Activated CD8-positive, alpha-beta memory T cell treated with anti-CD3 and anti-CD28 coated beads for 48 hours (primary cell): ENCODE measurements at regions not wholly inside any gene's neighbourhood (a gene's known extent, or its start where the extent isn't known, plus 50 kb on each side); places are given as distances from the start of the nearest gene placed in this dataset.
"Not testable (repeated sequence)": the region's sequence is repeated elsewhere in the genome, so short reads cannot be mapped to it uniquely, and the experiment has no call there.

Source experiments
- DNase-seq, 3 experiments: peaks; one replicate each; pipeline ENCODE4 v3.0.0-alpha.2; 2020; ENCODE audit warnings: low read depth in 2 of 3, low spot score in 2 of 3

DNA sequence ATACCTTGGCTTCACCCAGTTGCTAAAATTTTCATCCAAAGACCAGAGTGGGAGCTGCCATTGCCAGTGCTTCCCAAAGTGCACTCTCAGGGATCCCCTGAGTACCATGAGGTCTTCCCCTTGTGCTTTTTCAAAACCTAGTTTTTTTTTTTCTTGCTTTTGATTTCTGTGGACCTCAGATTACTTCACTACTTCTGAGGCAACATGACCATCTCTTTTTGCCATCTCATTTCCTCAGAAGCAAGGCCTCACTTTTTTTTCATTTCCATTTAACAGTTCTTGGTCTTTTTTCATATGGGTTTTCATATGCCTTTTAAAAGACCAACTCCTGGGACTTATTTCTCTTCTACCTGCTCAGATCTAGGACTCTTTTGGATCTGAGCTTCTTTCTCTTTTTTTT, 64.1 kb upstream of the MMS22L start:
- no peak for DNase-seq

DNA sequence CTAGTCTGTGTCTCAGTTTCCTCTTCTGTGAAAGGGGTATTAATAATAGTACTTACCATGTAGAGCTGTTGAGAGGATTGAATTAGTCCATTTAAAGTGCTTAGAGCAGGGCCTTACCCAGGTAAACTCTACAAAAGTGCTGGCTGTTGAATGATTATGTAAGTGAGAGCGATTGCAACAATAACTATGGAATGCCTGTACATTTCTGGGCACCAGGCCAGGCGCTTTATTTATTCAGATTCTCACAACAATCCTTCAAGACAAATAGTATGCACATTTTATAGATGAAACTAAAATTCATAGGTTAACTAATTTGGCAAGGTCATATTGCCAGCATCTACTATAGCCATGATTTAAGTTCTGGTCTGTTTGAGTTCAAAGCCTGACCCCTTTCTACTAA, 78.3 kb upstream of the MMS22L start:
- DNase-seq: no peak

DNA sequence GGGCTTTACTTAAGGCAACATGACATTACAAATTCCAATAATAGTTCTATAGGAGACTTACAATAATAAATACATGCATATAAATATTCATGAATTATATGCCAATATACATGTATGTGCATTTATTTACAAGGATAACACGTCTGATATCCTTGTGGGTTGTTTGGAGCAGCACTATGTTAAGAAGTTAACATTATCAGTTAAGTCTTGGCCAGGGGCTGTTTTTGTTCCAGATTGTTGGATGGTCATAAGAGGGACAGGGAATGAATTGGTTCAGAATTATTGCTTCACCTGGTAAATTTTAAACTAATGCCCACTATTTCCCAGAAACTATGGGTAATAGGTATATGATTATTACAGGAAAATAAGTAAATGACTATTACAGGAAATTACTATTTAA, 81.3 kb upstream of the MMS22L start:
- no peak for DNase-seq

DNA sequence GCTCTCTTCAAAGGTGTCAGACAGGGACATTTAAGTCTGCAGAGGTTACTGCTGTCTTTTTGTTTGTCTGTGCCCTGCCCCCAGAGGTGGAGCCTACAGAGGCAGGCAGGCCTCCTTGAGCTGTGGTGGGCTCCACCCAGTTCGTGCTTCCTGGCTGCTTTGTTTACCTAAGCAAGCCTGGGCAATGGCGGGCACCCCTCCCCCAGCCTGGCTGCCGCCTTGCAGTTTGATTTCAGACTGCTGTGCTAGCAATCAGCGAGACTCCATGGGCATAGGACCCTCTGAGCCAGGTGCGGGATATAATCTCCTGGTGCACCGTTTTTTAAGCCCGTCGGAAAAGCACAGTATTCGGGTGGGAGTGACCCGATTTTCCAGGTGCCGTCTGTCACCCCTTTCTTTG, 99.1 kb upstream of the MMS22L start:
- not testable (repeated sequence) for DNase-seq

DNA sequence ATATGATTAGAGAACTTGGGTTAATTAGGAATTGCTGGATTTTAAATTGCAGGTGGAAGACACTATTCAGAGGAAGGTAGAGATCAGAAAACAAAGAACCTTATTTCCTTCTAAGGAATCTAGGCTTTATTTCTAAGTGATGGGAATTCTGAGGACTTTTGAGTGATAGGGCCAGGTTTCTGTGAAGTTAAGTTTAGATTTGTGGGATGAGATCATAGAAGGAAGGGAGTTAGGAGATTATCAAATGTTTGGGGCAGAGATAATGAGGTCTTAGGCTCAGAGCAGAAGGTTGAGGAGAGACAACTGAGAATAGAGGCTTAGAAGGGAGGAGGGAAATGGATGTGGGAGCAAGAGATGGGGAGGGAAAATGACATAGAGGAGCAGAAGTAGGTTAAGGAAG, 109.7 kb upstream of the MMS22L start:
- no peak for DNase-seq

DNA sequence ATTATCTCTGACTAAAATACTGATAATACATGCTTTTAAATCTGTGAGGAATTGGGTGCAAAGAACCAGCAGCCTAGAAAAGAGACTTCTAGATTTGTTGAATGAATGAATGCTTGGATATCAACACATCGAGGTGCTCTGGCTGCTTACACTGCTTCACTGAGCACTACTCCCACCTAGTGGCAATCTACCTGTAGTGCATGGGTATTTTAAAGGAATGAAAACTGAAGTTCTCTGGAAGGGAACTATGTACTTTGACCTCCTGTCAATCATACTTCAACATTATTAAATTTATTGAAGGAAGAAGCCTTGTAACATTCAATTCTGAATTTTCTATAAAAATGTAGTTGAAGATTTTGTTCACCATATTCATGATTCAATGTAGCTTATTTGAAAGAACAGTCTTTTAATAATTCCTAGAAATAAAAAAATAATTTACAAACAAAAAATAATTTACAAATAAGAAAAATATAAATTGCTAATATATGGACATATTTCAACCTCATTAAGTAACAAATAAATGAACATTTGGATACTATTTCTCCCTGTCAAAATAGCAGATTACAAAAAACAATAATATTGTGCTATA, 111.2 kb upstream of the MMS22L start:
- peak in 1 of 3 experiments; percentile 7 for DNase-seq

DNA sequence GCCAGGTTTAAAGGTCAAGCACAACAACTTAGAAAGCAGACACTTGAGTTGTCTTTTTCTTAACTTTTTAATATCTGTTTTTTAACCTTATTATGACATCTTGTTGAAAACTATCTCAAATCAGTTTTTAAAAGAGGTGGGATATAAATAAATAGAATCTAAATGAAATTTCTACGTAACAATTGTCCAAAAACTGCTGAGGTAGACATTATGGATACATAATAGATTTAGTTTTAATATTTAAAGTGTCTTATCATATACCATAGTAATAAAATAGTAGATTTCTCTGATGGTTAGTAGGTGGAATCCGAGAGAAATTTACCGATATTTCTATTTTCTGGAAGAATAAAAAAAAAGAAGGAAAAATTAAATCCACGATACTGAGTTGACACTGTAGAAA, 113.9 kb upstream of the MMS22L start:
- no peak for DNase-seq

DNA sequence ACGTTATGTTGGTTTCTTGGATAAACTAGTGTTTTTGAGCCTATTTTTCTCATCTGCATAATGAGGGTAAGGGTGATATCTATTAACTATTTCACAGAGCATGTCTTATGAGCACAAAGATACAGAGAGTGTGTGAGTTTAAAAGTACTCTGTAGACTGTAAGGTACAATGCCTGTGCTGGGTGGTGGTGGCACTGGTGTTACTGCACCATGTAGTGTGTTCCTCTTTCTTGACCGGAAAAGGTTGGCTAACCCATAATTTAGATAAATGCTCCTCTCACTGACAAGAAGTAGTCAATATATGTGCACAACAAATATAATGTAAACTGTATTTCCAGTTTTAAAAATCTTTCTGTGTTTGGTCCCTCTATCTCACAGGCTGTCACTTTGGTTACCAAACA, 116.2 kb upstream of the MMS22L start:
- DNase-seq: no peak

DNA sequence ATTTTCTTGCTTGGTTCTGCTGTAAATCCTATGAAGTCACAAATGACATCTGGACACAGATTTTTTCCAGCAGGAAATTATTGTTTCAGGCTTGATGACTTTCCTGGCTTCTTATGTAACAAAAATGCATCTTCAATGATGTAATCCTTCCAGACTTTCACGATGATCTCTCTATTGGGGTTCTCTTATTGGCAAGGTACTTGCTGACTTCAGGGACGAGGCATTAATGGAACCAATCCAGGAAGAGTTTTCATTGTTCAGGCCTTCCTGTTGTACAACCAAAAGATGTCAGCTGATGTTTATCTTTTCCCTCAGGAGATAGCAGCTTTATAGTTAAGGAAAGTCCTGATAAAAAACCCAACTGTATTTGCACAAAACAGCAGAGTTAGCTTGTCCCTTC, 118.5 kb upstream of the MMS22L start:
- DNase-seq: no peak

DNA sequence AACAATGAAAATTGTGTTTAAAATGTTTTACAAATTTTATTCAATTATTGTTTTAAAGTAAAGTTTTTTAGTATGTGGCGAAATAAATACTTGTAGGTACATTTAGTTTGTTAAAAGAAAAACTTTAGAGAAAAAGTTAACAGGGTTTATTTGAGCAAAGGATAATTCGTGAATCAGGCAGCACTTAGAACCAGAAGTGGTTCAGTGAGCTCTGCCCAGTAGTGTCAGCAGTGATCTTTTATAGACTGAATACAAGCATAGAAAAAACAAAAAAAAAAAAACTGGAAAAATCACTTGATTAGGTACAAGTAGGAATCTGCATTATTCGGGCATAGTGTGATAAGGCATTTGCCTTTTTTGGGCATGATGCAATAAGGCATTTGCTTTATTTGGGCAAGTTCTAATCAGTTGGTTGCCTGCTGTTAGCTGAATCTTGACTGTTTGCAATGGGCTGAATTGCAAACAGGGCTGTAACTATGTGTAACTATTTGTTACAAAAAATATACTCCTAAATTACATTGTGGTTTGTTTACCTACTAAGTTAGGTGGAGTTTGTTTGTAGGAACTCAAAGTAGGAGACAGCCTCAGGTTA, 122.9 kb upstream of the MMS22L start:
- DNase-seq: no peak

DNA sequence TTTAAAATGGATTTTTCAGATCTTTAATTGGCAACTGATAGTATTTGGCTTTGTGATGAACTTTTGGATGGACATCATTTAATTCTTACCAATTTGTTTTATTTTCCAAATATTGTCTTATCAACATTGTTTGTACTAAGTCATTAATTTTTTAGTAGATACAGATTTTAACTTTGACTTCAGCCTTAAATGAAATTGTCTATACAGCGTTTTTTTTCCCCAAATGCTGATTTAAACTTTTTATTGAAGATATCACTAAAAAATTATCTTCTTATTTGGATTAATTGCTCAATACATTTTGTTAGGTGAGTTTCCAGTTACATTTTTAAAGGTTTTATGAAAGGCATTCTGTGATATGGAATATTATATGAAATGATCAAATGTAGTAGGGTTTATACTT, 123.6 kb upstream of the MMS22L start:
- DNase-seq: no peak

DNA sequence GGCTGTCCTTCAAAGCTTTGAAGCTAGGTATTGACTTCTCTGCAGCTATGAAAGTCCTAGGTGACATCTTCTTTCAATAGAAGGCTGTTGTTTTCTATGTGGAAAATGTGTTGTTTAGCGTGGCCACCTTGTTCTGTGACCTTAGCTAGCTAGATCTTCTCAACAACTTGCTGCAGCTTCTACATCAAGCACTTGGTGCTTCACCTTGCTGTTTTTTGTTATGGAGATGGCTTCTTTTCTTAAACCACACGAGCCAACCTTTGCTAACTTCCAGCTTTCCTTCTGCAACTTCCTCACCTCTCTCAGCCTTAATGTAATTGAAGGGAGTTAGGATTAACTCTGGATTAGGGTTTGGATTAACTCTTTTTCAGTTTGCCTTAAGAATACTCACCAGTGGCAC, 128.6 kb upstream of the MMS22L start:
- DNase-seq: no peak

DNA sequence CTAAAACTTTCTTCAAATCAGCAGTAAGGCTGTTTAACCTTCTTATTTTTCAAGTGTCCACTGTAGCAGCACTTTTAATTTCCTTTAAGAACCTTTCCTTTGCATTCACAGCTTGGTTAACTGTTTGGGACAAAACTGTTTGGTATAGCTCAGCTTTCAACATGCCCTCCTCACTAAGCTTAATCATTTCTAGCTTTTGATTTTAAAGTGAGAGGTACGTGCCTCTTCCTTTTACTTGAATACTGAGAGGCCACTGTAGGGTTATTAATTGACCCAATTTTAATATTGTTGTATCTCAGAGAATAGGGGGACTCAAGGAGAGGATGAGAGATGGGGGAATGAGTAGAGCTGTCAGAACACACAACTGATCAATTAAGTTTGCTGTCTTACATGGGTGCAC, 129.5 kb upstream of the MMS22L start:
- DNase-seq: no peak

DNA sequence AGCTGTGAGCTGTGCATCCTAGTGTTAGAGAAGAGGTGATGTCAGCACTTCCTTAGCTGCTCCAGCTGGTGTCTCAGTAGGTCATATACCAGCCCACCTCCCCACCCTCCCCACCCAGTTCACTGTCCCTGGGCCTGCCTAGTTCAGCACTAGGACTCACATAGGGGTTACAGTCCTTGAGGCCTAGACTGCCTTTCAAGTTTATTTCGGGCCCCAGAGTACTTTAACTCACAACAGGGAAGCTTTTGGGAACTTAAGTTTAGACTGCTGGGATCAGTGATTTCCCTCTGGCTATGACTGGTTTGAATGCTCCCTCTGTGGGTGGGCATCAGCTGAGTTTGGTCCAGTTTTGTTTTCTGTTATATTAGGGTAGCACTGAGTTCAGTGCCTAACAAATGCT, 139.2 kb upstream of the MMS22L start:
- DNase-seq: no peak

DNA sequence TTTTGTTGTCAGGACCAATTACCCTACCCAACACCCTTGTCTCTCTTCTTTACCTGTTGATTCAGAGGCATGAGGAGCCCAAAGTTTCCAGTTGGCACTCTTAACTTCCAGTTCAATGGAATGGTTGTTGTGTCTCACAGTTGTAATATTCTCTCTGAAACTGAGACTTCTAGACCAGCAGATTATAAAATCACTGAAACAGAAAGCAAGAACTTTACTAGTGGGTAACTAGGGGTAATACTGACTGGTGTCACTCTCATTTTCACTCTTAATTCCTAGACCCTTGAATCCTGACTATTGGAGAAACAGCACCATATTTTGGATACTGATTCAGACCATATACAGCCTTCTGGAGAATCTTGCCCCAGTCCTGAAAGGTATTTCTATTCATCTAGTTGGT, 140.2 kb upstream of the MMS22L start:
- no peak for DNase-seq

DNA sequence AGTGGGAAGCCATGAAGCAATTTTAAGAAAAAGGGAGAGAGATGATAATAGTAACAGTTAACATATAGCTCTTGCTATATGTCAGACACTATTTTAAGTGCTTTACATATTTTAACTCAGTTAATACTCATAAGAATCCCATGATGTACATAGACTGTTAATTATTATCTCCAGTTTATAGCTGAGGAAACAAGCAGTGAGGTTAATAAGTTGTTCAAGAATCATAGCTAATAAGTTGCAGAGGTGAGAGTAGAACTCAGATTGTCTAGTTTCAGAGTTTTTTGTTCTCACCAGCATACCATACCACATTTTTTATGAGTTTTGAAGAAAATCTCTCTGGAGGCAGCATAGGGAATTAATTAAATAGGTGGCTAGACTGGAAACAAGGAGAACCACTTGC, 144.6 kb upstream of the MMS22L start:
- no peak for DNase-seq

DNA sequence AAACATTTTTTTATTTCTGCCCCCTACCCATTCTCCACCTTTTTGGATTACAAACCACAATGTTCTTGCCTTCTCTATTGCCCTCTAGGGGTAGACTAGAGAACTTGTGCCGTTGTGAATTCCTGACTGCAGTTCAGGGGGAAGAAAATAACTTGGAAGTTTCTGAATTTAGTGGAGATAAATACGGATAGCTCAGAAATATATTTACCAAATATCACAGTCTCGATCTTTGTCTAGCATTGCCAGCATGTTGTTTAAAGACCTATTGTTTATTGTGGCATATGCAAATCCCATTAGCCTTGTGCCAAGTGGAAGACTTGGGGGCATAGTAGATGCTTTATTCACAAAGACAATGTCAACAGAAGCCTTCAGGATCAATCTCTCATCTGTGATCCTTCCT, 154.1 kb upstream of the MMS22L start:
- no peak for DNase-seq

DNA sequence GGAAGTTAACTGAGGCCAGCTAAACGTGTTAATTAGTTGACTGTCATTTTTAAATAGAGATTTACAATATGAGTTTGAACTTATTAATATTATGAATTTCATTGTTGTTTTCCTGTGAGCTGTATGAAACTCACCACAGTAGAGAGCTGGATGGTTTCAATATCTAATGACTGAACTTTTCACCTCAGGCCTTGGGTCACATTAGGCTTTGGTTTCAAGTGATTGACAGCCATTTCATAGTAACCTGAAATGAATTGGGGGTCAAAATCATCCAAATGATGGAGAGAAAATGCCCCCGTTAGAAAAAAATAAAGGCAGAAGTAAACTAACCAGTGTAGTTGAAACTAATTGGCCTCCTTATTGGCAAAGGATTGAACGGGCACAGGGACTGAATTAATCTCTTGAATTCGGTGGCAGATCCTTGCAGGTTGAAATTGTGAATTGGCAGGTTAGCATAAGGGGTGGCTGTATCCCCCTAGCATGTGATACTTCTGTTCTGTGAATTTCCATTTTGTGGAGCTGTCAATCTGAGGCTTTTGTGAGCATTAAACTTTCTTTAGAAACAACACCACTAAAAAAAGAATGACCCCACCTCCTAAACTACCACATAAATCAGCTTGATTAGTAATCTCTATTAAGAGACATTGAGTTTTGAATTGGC, 155.1 kb upstream of the MMS22L start:
- no peak for DNase-seq

DNA sequence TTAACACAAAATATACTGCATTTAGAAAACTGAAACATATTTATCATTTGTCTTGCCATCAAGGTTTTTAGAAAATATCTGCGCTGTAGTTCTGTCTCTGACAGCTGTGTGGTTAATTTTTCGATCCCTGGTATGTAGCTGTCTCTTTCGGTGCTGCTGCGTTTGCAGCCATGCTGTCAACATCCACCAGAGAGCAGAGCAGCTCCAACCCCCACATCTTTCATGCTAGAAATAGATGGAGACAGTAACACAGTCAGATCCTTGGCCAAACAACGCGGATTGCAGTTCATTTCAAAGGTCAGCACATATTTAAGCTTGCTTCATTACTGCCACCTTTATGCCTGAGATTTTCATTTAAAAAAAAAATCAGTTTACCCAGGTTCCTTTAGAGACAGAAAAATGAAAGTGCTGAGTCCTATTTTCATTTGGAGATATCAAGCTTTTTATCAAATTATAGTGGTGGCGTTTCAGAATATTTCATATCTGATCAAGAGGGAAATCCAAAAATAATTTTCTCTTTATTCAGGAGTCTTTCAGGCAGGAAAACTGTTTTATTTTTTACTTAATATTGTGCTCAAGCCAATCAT, 157.7 kb upstream of the MMS22L start:
- DNase-seq: no peak

DNA sequence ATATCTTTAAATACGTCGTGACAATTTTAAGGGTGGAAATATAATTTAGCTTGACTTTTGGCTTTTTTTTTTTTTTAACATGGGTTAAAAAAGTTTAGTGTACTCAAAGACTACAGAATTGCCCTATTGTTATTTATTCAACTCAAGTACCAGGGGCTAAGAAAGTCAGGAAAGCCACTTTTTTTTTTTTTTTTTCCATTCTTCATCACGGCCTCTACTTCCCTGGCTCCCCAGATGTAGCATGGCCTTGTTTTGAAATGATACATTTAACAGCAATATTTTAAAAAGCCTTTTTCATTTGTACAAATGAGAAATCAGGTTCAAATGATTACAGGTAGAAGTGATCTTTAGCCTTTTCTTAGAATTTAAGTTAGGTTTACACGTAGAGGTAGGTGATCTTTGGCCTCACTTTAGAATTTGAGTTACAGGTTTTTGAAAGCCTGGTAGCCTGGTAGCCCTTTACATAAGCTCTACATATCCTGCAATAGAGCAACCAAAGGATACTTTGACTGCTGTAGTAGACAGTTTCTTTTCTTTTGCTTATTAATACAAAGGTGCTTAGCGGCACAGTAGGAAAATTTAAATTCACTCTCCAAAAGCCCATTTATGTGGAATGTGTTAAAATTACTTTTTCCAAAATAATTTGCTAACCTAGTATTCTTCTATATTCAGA, 160.5 kb upstream of the MMS22L start:
- DNase-seq: no peak

DNA sequence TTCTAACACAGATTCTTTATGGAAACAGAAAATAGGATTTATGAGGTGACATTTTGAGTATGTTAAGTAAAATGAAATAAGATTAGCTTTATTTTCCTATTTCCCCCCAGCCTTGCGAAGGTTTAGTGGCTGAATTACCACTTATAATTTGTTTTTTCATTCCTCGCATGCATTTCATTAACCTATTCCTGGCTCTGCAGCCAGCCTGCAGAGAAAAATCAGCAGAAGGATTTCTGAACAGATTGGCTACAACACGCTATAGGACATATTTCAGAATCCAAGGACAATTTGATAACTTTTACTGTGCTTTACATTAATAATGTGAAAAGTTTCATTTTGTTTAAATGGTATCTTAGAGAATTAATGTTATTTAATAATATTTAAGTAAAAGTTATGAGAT, 162.4 kb upstream of the MMS22L start:
- DNase-seq: no peak

DNA sequence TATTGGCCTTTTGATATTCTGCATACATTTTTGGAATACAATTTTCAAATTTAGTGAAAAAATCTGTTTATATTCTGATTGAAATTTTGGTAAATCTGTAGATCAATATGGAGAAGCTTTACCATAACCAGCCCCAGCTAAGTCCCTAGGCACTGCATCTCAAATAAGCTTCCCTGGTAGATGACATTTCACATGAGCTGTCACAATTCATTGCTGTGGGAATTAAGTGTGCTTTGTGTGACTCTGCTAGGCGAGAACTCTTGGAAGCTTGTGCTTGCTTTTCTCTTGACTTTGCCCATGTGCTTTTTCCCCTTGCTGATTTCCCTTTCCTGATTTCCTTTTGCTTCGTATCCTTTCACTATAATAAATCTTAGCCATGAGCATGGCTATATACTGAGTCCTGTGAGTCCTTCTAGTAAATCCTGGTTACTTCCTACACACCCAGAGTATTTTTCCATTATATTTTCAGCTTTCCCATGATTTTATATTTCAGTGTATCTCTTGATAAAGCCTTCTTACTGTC, 166.5 kb upstream of the MMS22L start:
- DNase-seq: no peak
